HepG2 (cell line): ENCODE measurements at regions not wholly inside any gene's neighbourhood (a gene's known extent, or its start where the extent isn't known, plus 50 kb on each side); places are given as distances from the start of the nearest gene placed in this dataset.
A peak's percentile ranks its signal among the peaks of the same experiment; 100 is the strongest.

Experiments
- ATAC-seq: fragments of 200-7000 bp; cut with Tn5 transposase; 3 replicates; pipeline ENCODE4 v1.9.1; 2020; ENCODE audit warnings: mild to moderate bottlenecking, moderate library complexity
- BruUV-seq: library from RNA; stranded (reverse); fragments of 400-500 nt; replicated peaks from 2 replicates; lab custom pipeline; 2021; lab: Mats Ljungman, UMichigan
- CTCF ChIA-PET: fragments of 300-600 bp; formaldehyde crosslinking; extraction: SDS; loops from one replicate; lab custom pipeline; 2021; ENCODE audit warnings: low total read pairs, inconsistent platforms, low intra/inter-chr PET ratio; lab: Yijun Ruan, JAX
- POLR2A ChIA-PET: fragments of 350-600 bp; sonication (Branson Sonifier 250); formaldehyde crosslinking; loops from one replicate; lab custom pipeline; 2020; ENCODE audit warnings: antibody characterized with exemption, inconsistent platforms; lab: Yijun Ruan, JAX
- DNase-seq: peaks from one replicate; pipeline ENCODE4 v3.0.0-alpha.2; 2015; ENCODE audit warnings: low spot score
- FAIRE-seq: peaks from 3 replicates; lab custom pipeline; 2011; peaks lifted over from hg19 to GRCh38; lab: Jason Lieb, UNC
- H2AFZ ChIP-seq: one replicate; pipeline ENCODE4 v1.6.1; 2011; ENCODE audit warnings: low read length, inconsistent platforms
- H3K27ac ChIP-seq: fragments of 300-600 bp; 3 replicates; pipeline ENCODE4 v1.8.0; 2011; ENCODE audit warnings: mixed run types, mild to moderate bottlenecking, mixed read lengths, low read length, inconsistent platforms; ENCODE audit not compliant: insufficient read depth; ENCODE audit errors: extremely low read length
- H3K27me3 ChIP-seq, 2 experiments: fragments of 200-600 bp in 1 of 2; 2 replicates in 1 of 2; 3 replicates in 1 of 2; pipeline versions ENCODE4 v1.6.0 to v1.8.0; 2011; ENCODE audit warnings: low read length in 2 of 2, mild to moderate bottlenecking in 2 of 2, moderate library complexity in 2 of 2, inconsistent platforms in 1 of 2; ENCODE audit not compliant: insufficient read depth in 2 of 2, control insufficient read depth in 1 of 2
- H3K36me3 ChIP-seq, 2 experiments: fragments of 200-600 bp in 1 of 2; replicated peaks in 1 of 2; 2 replicates in 1 of 2; 3 replicates in 1 of 2; pipeline versions ENCODE4 v1.5.1 to v1.8.0; 2011; ENCODE audit warnings: low read length in 2 of 2, inconsistent platforms in 1 of 2; ENCODE audit not compliant: insufficient read depth in 2 of 2, control insufficient read depth in 1 of 2
- H3K4me1 ChIP-seq: 2 replicates; pipeline ENCODE4 v1.5.1; 2012; ENCODE audit warnings: low read length, inconsistent platforms; ENCODE audit not compliant: insufficient read depth
- H3K4me2 ChIP-seq: 2 replicates; pipeline ENCODE4 v1.6.0; 2011; ENCODE audit warnings: low read depth, low read length, inconsistent platforms
- H3K4me3 ChIP-seq, 3 experiments: fragments of 200-600 bp in 1 of 3; sonication (generic), shearing (Covaris generic) in 1 of 3; replicated peaks in 1 of 3; 2 replicates each; pipeline ENCODE4 v1.5.1; 2011 to 2016; ENCODE audit warnings: low read length in 3 of 3, inconsistent platforms in 2 of 3, low read depth in 2 of 3, mild to moderate bottlenecking in 2 of 3, control low read depth in 1 of 3, mixed read lengths in 1 of 3; ENCODE audit not compliant: insufficient read depth in 1 of 3
- H3K79me2 ChIP-seq: one replicate; pipeline ENCODE4 v1.6.1; 2011; ENCODE audit warnings: low read length, inconsistent platforms; ENCODE audit not compliant: insufficient read depth
- H3K9ac ChIP-seq: 2 replicates; pipeline ENCODE4 v1.6.0; 2011; ENCODE audit warnings: mild to moderate bottlenecking, low read depth, low read length, inconsistent platforms; ENCODE audit not compliant: insufficient read depth
- H3K9me3 ChIP-seq: 2 replicates; pipeline ENCODE4 v1.5.1; 2012; ENCODE audit warnings: mild to moderate bottlenecking, low read length
- H4K20me1 ChIP-seq: 2 replicates; pipeline ENCODE4 v1.6.0; 2011; ENCODE audit warnings: inconsistent platforms, mild to moderate bottlenecking, low read length, moderate library complexity; ENCODE audit not compliant: insufficient read depth
- CBFB ChIP-seq: sonication (generic); formaldehyde crosslinking; IDR thresholded peaks from 2 replicates; pipeline ENCODE4 v1.4.0; 2020; ENCODE audit warnings: missing genetic modification reagents
- CEBPG ChIP-seq: IDR thresholded peaks from 2 replicates; pipeline ENCODE4 v1.6.1; 2016
- CHD4 ChIP-seq: fragments of 200-600 bp; sonication (generic); IDR thresholded peaks from 2 replicates; pipeline ENCODE4 v1.7.0; 2017; ENCODE audit warnings: mild to moderate bottlenecking, low read length, borderline replicate concordance
- CREB1 ChIP-seq, 2 experiments: fragments of 450-650 bp in 1 of 2; IDR thresholded peaks; 2 replicates each; pipeline ENCODE4 v1.6.1; 2016 to 2017; ENCODE audit warnings: control low read depth in 1 of 2, mild to moderate bottlenecking in 1 of 2, missing compliant biosample characterization in 1 of 2, missing genetic modification characterization in 1 of 2
- CREM ChIP-seq, 2 experiments: sonication (generic) in 1 of 2; formaldehyde crosslinking in 1 of 2; IDR thresholded peaks; 2 replicates each; pipeline versions ENCODE4 v1.4.0 to v1.6.1; 2016 to 2020; ENCODE audit warnings: antibody characterized with exemption in 1 of 2, mild to moderate bottlenecking in 1 of 2, missing genetic modification reagents in 1 of 2
- FOXP1 ChIP-seq, 2 experiments: fragments of 450-650 bp in 1 of 2; IDR thresholded peaks; 2 replicates each; pipeline ENCODE4 v1.6.1; 2017 to 2018; ENCODE audit warnings: antibody characterized with exemption in 1 of 2
- HNF4A ChIP-seq: sonication (generic); formaldehyde crosslinking; IDR thresholded peaks from 2 replicates; pipeline ENCODE4 v1.4.0; 2020; ENCODE audit warnings: missing genetic modification reagents
- MAFF ChIP-seq: IDR thresholded peaks from 2 replicates; pipeline ENCODE4 v1.6.1; 2011; ENCODE audit warnings: low read depth, low read length, improper control_type of control experiment
- MAFG ChIP-seq: sonication (generic); formaldehyde crosslinking; IDR thresholded peaks from 2 replicates; pipeline ENCODE4 v1.5.1; 2020; ENCODE audit warnings: mild to moderate bottlenecking, missing genetic modification reagents
- NCOA5 ChIP-seq: sonication (generic); formaldehyde crosslinking; IDR thresholded peaks from 2 replicates; pipeline ENCODE4 v1.4.0; 2020; ENCODE audit warnings: missing genetic modification reagents
- POGZ ChIP-seq: sonication (generic); formaldehyde crosslinking; IDR thresholded peaks from 2 replicates; pipeline ENCODE4 v1.4.0; 2020; ENCODE audit warnings: mild to moderate bottlenecking, missing genetic modification reagents
- RXRB ChIP-seq: IDR thresholded peaks from 2 replicates; pipeline ENCODE4 v1.6.1; 2016; ENCODE audit warnings: borderline replicate concordance, missing genetic modification reagents, missing compliant biosample characterization
- TRIM22 ChIP-seq: fragments of 450-650 bp; IDR thresholded peaks from 2 replicates; pipeline ENCODE4 v1.6.1; 2017
- ZBTB34 ChIP-seq: sonication (generic); formaldehyde crosslinking; IDR thresholded peaks from 2 replicates; pipeline ENCODE4 v1.8.0; 2022; ENCODE audit warnings: mild to moderate bottlenecking, missing genetic modification reagents
- ZMAT5 ChIP-seq: sonication (generic); formaldehyde crosslinking; IDR thresholded peaks from 2 replicates; pipeline ENCODE4 v1.5.0; 2020; ENCODE audit warnings: mild to moderate bottlenecking, low read depth, missing genetic modification reagents, borderline replicate concordance
- ZNF460 ChIP-seq: sonication (generic); formaldehyde crosslinking; IDR thresholded peaks from 2 replicates; pipeline ENCODE4 v1.5.1; 2020; ENCODE audit warnings: missing genetic modification reagents, mild to moderate bottlenecking, borderline replicate concordance
- ZNF652 ChIP-seq: IDR thresholded peaks from 2 replicates; pipeline ENCODE4 v1.6.1; 2016; ENCODE audit warnings: low read depth, borderline replicate concordance
- ZNF879 ChIP-seq: sonication (generic); formaldehyde crosslinking; IDR thresholded peaks from 2 replicates; pipeline ENCODE4 v1.8.1; 2023; ENCODE audit warnings: missing genetic modification reagents
- WGBS: methylation state at CpG from one replicate; pipeline ENCODE4 v1.1.6; 2017; ENCODE audit warnings: low lambda C conversion rate; 5-methylcytosine and 5-hydroxymethylcytosine counted together
- in situ Hi-C: cut with HindIII; loops from 2 replicates; pipeline ENCODE4 v1.10.0; 2017; ENCODE audit warnings: low pct_unique_long_range_greater_than_20kb; ENCODE audit not compliant: extremely low pct_ligation_motif_present
- intact Hi-C: fragments of 100-400 bp; cut with micrococcal nuclease; formaldehyde crosslinking; loops from one replicate; pipeline ENCODE4 v1.10.0; 2022; ENCODE audit not compliant: unreplicated experiment
- TF ChIP-seq, protein P1 (sequence below): sonication (generic); formaldehyde crosslinking; IDR thresholded peaks from 2 replicates; pipeline ENCODE4 v1.8.1; 2022; ENCODE audit warnings: mild to moderate bottlenecking, missing genetic modification reagents

GRCh38 chr2:144165599-144166250 is 354.2 kb downstream of the ZEB2 start (continued):
- no peak for TF ChIP-seq ZNF460 (CRISPR knock-in tag)
- TF ChIP-seq NCOA5 (CRISPR knock-in tag), result no peak
- TF ChIP-seq MAFG (CRISPR knock-in tag), result no peak
- no peak for TF ChIP-seq MAFF
- TF ChIP-seq ZMAT5 (CRISPR knock-in tag), result no peak
- TF ChIP-seq FOXP1 (IDR thresholded peaks at IDR 0.05), result no peak
- TF ChIP-seq FOXP1 (CRISPR knock-in tag; IDR thresholded peaks at IDR 0.05), result no peak
- no peak for TF ChIP-seq CBFB (CRISPR knock-in tag)
- TF ChIP-seq, all 625 proteins: peak for 0

DNA sequence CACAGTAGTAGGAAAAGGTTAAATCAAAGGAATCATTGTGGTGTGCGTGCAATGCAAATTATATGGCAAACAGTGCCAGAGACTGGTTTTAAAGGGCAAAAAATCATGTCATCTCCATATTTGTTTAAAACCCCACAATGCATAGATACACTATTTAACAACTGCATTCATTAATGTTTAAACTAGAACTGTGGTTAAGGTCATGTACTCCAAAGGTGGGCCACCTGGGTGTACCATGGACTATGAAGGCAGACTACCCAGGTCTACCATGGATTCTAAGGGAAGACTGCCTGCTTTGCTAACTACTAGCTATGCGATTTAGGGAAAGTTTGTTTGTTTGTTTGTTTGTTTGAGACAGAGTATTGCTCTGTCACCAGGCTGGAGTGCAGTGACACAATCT is 356.3 kb downstream of the ZEB2 start:
- no peak overlapping the region for H2AFZ ChIP-seq
- CTCF ChIA-PET, result no interaction called here
- ATAC-seq (peak; percentile 98), FAIRE-seq (peak; percentile 39), DNase-seq (peak; percentile 55)
- no peaks in the 10 kb centered on the region for H3K27me3 ChIP-seq
- peak overlapping the region; percentile 38 for H3K4me2 ChIP-seq
- in situ Hi-C loops (no loop called here), intact Hi-C loops (loop anchor here (2.0 to 5.0 kb wide), 2 partner anchors 353 to 729 kb away; no protein-coding TSS in a partner anchor)
- H3K79me2 ChIP-seq, result no peaks in the 10 kb centered on the region
- H3K27ac ChIP-seq, result no peak overlapping the region
- BruUV-seq, result no TSS peak
- no peak overlapping the region for H3K9ac ChIP-seq
- H3K36me3 ChIP-seq, result no peaks in the 10 kb centered on the region
- H4K20me1 ChIP-seq, result no peaks in the 10 kb centered on the region
- no peaks in the 10 kb centered on the region for H3K9me3 ChIP-seq
- peaks cover 10% of the 10 kb centered on the region for H3K4me1 ChIP-seq
- H3K4me3 ChIP-seq, result no peak overlapping the region
- 1% methylated on average over 2 of the region's 2 CpGs for WGBS
- POLR2A ChIA-PET, result no interaction called here
- TF ChIP-seq CEBPG (CRISPR knock-in tag), result 0 out of 2 replicates have a peak, but pooled peaks have one; percentile 3
- TF ChIP-seq ZNF879 (CRISPR knock-in tag), result no peak
- no peak for TF ChIP-seq CREB1 (IDR thresholded peaks at IDR 0.05)
- peak; percentile 33; the same call in 1 of the 2 replicates for TF ChIP-seq CREB1 (CRISPR knock-in tag; IDR thresholded peaks at IDR 0.05)
- TF ChIP-seq, protein P1, sequence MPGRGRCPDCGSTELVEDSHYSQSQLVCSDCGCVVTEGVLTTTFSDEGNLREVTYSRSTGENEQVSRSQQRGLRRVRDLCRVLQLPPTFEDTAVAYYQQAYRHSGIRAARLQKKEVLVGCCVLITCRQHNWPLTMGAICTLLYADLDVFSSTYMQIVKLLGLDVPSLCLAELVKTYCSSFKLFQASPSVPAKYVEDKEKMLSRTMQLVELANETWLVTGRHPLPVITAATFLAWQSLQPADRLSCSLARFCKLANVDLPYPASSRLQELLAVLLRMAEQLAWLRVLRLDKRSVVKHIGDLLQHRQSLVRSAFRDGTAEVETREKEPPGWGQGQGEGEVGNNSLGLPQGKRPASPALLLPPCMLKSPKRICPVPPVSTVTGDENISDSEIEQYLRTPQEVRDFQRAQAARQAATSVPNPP (CRISPR knock-in tag), result no peak
- TF ChIP-seq RXRB (CRISPR knock-in tag), result 0 out of 2 replicates have a peak, but pooled peaks have one; percentile 28
- TF ChIP-seq CHD4, result 0 out of 2 replicates have a peak, but pooled peaks have one; percentile 9
- peak; percentile 47 for TF ChIP-seq HNF4A
- peak; percentile 69 for TF ChIP-seq ZNF652 (CRISPR knock-in tag)
- TF ChIP-seq POGZ (CRISPR knock-in tag), result peak; percentile 58
- TF ChIP-seq CREM (IDR thresholded peaks at IDR 0.05), result no peak
- TF ChIP-seq CREM (CRISPR knock-in tag; IDR thresholded peaks at IDR 0.05), result no peak
- TF ChIP-seq ZBTB34 (CRISPR knock-in tag), result 0 out of 2 replicates have a peak, but pooled peaks have one; percentile 23
- no peak for TF ChIP-seq TRIM22
